ENCODE measurements at regions not wholly inside any gene's neighbourhood (a gene's known extent, or its start where the extent isn't known, plus 50 kb on each side); places are given as distances from the start of the nearest gene placed in this dataset.

DNA sequence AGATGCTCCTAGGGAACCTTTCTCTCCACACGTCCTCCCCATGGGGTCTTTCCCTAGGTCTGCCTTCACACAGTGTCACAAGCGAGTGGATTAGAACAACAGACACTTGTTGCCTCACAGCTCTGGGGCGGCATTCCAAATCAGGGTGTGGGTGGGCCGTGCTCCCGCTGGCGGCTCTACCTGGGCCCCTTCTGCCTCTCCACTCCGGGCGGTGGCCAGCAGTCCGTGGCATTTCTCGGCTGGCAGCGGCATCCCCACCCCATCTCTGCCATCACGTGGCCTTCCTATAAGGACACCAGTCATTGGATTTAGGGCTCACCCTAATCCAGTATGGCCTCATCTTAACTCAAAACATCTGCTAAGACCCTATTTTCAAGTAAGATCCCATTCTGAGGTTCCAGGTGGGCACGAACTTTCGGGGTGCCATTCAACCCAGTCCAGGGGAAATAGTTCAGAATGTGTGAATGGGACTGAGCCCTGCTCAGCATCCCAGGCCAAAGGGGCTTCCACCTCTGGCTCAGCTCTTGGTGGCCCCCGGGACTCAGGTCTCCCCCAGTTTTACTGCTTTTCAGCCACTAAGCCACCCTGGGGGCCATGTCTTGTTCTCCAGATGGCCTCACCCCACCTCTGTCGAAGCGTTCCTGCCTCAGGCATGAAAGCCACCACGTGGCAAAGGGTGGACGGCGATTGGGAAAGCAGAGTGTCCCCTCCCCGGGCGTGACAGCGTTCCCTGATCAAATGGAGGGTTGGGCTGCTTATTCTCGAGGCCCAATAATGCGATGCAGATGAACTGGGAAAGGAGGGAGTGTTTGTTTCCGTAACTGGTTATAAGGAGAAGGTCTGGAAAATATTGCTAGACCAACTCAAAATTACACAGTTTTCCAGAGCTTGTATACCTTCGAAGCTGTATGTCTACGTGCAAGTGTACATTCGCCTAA, 350.0 kb downstream of the GLRX3 start:
- TF ChIP-seq POLR2A (IDR thresholded peaks at IDR 0.05) (no peak), POLR2AphosphoS5 (IDR thresholded peaks at IDR 0.05) (no peak), EP300 (IDR thresholded peaks at IDR 0.05) (no peak)
- TF ChIP-seq, protein P1, sequence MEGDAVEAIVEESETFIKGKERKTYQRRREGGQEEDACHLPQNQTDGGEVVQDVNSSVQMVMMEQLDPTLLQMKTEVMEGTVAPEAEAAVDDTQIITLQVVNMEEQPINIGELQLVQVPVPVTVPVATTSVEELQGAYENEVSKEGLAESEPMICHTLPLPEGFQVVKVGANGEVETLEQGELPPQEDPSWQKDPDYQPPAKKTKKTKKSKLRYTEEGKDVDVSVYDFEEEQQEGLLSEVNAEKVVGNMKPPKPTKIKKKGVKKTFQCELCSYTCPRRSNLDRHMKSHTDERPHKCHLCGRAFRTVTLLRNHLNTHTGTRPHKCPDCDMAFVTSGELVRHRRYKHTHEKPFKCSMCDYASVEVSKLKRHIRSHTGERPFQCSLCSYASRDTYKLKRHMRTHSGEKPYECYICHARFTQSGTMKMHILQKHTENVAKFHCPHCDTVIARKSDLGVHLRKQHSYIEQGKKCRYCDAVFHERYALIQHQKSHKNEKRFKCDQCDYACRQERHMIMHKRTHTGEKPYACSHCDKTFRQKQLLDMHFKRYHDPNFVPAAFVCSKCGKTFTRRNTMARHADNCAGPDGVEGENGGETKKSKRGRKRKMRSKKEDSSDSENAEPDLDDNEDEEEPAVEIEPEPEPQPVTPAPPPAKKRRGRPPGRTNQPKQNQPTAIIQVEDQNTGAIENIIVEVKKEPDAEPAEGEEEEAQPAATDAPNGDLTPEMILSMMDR (IDR thresholded peaks at IDR 0.05) = no peak
